ENCODE measurements at regions not wholly inside any gene's neighbourhood (a gene's known extent, or its start where the extent isn't known, plus 50 kb on each side); places are given as distances from the start of the nearest gene placed in this dataset.

DNA sequence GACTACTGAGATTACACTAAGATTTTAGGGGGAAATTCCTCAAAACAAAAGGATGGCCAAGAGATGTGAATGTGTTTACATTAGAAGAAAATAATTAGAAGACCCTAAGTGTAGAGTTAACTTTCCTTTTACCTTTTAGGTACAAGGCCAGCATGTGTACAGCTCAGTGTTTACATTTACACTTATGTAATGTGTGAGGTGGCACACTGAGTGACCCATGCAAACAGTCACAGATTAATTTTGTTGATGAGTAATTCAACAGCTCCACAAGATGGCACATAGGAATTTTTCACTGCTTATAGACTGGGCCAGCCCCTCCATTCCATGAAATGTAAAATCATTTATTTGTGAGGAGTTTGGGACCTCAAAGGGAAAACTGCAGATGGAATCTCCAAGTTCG is 90.1 kb upstream of the SLC12A2 start:
- H3K4me1 ChIP-seq (ENCODE audit: control insufficient read depth in 5 of 5, insufficient read depth in 5 of 5, low read length in 5 of 5), result peaks cover 0 to 6% (median 4%) of the 10 kb centered on the region in 5 donors
- H3K4me3 ChIP-seq (ENCODE audit: low read depth in 1 of 5, low read length in 5 of 5), result no peak overlapping the region
- H3K36me3 ChIP-seq (ENCODE audit: control insufficient read depth in 5 of 5, insufficient read depth in 5 of 5, low read length in 5 of 5), result no peaks in the 10 kb centered on the region
- H3K27ac ChIP-seq (ENCODE audit: low read depth, low read length), result no peak overlapping the region
- H3K9ac ChIP-seq (ENCODE audit: low read length in 5 of 5), result no peak overlapping the region
- H3K9me3 ChIP-seq (ENCODE audit: control insufficient read depth in 5 of 5, low read length in 5 of 5), result no peaks in the 10 kb centered on the region
- H3K27me3 ChIP-seq (ENCODE audit: control insufficient read depth in 5 of 5, insufficient read depth in 4 of 5, low read length in 5 of 5), result no peaks in the 10 kb centered on the region

DNA sequence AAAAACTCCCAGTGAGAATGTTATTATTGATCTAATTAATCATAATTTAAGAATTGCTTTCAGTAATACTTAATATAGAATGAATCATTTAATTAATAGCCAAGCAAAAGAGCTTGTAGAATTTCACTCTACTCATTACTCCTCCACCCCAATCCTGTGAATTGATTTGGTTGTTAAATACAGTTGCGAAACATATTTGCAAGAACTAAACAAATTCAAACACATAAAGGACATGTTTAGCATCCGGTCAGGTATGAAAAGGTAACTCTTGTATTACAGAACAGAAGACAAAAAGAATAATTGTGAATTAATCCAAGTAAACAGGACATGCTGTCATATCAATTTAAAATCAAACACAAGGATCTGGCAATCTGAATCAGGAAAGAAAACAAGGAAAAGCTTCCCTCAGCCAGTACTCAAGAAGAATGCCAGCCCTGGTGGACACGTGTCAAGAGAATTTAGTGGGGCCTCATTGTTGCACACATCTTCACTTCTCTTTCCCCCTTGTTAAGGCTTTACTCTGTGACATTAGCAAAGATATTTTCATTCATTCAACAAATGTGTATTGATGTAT is 89.4 kb upstream of the SLC12A2 start:
- no peak overlapping the region for H3K4me3 ChIP-seq (ENCODE audit: low read depth in 1 of 5, low read length in 5 of 5)
- H3K36me3 ChIP-seq (ENCODE audit: control insufficient read depth in 5 of 5, insufficient read depth in 5 of 5, low read length in 5 of 5), result no peaks in the 10 kb centered on the region
- H3K4me1 ChIP-seq (ENCODE audit: control insufficient read depth in 5 of 5, insufficient read depth in 5 of 5, low read length in 5 of 5), result peaks cover 0 to 6% (median 4%) of the 10 kb centered on the region in 5 donors
- no peaks in the 10 kb centered on the region for H3K27me3 ChIP-seq (ENCODE audit: control insufficient read depth in 5 of 5, insufficient read depth in 4 of 5, low read length in 5 of 5)
- H3K9me3 ChIP-seq (ENCODE audit: control insufficient read depth in 5 of 5, low read length in 5 of 5), result no peaks in the 10 kb centered on the region
- H3K27ac ChIP-seq (ENCODE audit: low read depth, low read length), result no peak overlapping the region
- H3K9ac ChIP-seq (ENCODE audit: low read length in 5 of 5), result no peak overlapping the region

DNA sequence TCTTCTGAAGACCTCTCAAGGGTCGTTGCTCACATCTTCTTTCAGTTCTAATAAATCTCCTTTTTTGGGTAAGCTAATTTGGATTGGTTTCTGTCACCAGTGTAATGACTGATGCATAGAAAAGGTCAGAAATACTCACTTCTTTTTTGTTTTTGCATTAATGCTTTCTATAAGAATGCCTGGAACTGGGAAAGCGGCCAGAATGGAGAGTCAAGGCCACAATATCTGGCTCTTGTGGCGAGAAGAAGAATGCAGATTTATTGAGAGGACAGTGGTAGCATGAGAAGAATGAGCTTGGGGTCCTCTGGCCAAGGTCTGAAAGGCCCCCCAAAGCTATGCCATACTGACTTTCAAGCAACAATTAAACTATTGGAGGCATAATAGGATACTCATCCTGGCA is 88.0 kb upstream of the SLC12A2 start:
- no peaks in the 10 kb centered on the region for H3K27me3 ChIP-seq (ENCODE audit: control insufficient read depth in 5 of 5, insufficient read depth in 4 of 5, low read length in 5 of 5)

GRCh38 chr5:127997201-127997704 is 86.3 kb upstream of the SLC12A2 start:
- H3K9ac ChIP-seq (ENCODE audit: low read length in 5 of 5), result no peak overlapping the region
- peaks cover 0 to 6% (median 4%) of the 10 kb centered on the region in 5 donors for H3K4me1 ChIP-seq (ENCODE audit: control insufficient read depth in 5 of 5, insufficient read depth in 5 of 5, low read length in 5 of 5)
- no peaks in the 10 kb centered on the region for H3K27me3 ChIP-seq (ENCODE audit: control insufficient read depth in 5 of 5, insufficient read depth in 4 of 5, low read length in 5 of 5)
- H3K36me3 ChIP-seq (ENCODE audit: control insufficient read depth in 5 of 5, insufficient read depth in 5 of 5, low read length in 5 of 5), result no peaks in the 10 kb centered on the region
- H3K9me3 ChIP-seq (ENCODE audit: control insufficient read depth in 5 of 5, low read length in 5 of 5), result no peaks in the 10 kb centered on the region
- H3K27ac ChIP-seq (ENCODE audit: low read depth, low read length), result no peak overlapping the region
- no peak overlapping the region for H3K4me3 ChIP-seq (ENCODE audit: low read depth in 1 of 5, low read length in 5 of 5)

More for the DNA sequence above, 88.0 kb upstream of the SLC12A2 start:
- no peak overlapping the region for H3K4me3 ChIP-seq (ENCODE audit: low read depth in 1 of 5, low read length in 5 of 5)
- no peak overlapping the region for H3K9ac ChIP-seq (ENCODE audit: low read length in 5 of 5)
- no peaks in the 10 kb centered on the region for H3K36me3 ChIP-seq (ENCODE audit: control insufficient read depth in 5 of 5, insufficient read depth in 5 of 5, low read length in 5 of 5)
- H3K4me1 ChIP-seq (ENCODE audit: control insufficient read depth in 5 of 5, insufficient read depth in 5 of 5, low read length in 5 of 5), result peaks cover 0 to 6% (median 4%) of the 10 kb centered on the region in 5 donors
- no peak overlapping the region for H3K27ac ChIP-seq (ENCODE audit: low read depth, low read length)
- H3K9me3 ChIP-seq (ENCODE audit: control insufficient read depth in 5 of 5, low read length in 5 of 5), result no peaks in the 10 kb centered on the region

DNA sequence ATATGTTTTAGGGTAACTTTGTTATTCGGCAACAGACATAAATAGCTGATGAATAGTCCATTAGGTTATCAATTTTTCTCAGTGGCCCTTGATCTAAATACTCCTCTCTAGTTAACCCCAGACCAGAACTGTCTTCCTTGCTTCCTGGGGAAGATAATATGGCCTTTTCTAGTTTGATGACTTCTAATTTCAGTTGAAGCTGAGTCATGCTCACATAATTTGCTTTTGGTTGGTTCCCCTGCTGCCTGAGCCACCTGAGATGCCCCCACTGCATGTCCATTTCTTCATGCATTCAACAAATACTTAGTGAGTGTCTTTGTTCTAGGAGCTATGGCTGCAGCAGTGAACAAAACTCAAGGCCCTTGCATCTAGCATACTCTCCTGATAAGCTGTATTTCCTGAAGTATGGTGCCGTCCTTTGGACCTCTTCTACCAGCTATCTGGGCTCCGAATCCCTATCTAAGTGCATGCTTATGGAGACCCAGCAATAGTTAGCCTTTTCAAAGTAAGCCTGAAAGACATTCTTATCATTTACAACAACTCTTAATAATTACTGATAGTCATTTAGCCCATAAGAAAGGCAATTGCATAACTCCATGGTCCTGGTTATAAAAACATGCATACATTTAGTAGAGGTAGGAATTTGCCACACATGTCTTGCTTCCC is 84.5 kb upstream of the SLC12A2 start:
- Histone ChIP-seq H3K27ac (ENCODE audit: low read depth, low read length) (no peak overlapping the region), H3K27me3 (ENCODE audit: control insufficient read depth in 5 of 5, insufficient read depth in 4 of 5, low read length in 5 of 5) (no peaks in the 10 kb centered on the region), H3K4me3 (ENCODE audit: low read depth in 1 of 5, low read length in 5 of 5) (no peak overlapping the region), H3K36me3 (ENCODE audit: control insufficient read depth in 5 of 5, insufficient read depth in 5 of 5, low read length in 5 of 5) (no peaks in the 10 kb centered on the region), H3K9ac (ENCODE audit: low read length in 5 of 5) (no peak overlapping the region), H3K9me3 (ENCODE audit: control insufficient read depth in 5 of 5, low read length in 5 of 5) (no peaks in the 10 kb centered on the region), H3K4me1 (ENCODE audit: control insufficient read depth in 5 of 5, insufficient read depth in 5 of 5, low read length in 5 of 5) (peaks cover 0 to 6% (median 4%) of the 10 kb centered on the region in 5 donors)

DNA sequence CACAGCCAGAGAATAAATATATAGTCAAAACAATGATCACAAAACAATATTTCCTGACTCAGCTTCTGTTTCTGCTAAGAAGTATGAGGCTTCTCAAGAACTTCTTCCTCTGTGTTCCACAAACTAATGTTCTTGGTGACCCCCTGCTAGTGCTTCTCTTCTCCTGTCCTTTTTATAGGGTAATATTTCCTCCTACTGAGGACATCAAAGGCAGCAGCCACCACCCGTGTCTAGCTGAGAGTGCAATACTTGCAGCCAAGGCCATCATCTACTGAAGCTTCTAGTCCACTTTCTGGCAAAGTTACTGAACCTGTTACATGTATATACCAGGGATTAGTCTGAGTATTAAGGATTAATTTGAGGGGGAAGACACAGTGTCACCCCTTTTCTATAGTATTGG is 83.7 kb upstream of the SLC12A2 start:
- Histone ChIP-seq H3K4me3 (ENCODE audit: low read depth in 1 of 5, low read length in 5 of 5) (no peak overlapping the region), H3K9ac (ENCODE audit: low read length in 5 of 5) (no peak overlapping the region), H3K36me3 (ENCODE audit: control insufficient read depth in 5 of 5, insufficient read depth in 5 of 5, low read length in 5 of 5) (no peaks in the 10 kb centered on the region), H3K9me3 (ENCODE audit: control insufficient read depth in 5 of 5, low read length in 5 of 5) (no peaks in the 10 kb centered on the region), H3K27me3 (ENCODE audit: control insufficient read depth in 5 of 5, insufficient read depth in 4 of 5, low read length in 5 of 5) (no peaks in the 10 kb centered on the region), H3K4me1 (ENCODE audit: control insufficient read depth in 5 of 5, insufficient read depth in 5 of 5, low read length in 5 of 5) (peaks cover 0 to 6% (median 4%) of the 10 kb centered on the region in 5 donors), H3K27ac (ENCODE audit: low read depth, low read length) (no peak overlapping the region)

- Histone ChIP-seq H3K4me3 (ENCODE audit: low read depth in 1 of 5, low read length in 5 of 5) (no peak overlapping the region), H3K9ac (ENCODE audit: low read length in 5 of 5) (no peak overlapping the region), H3K36me3 (ENCODE audit: control insufficient read depth in 5 of 5, insufficient read depth in 5 of 5, low read length in 5 of 5) (no peaks in the 10 kb centered on the region), H3K27ac (ENCODE audit: low read depth, low read length) (no peak overlapping the region), H3K9me3 (ENCODE audit: control insufficient read depth in 5 of 5, low read length in 5 of 5) (no peaks in the 10 kb centered on the region), H3K4me1 (ENCODE audit: control insufficient read depth in 5 of 5, insufficient read depth in 5 of 5, low read length in 5 of 5) (peaks cover 0 to 11% (median 3%) of the 10 kb centered on the region in 5 donors), H3K27me3 (ENCODE audit: control insufficient read depth in 5 of 5, insufficient read depth in 4 of 5, low read length in 5 of 5) (no peaks in the 10 kb centered on the region)
Measured at GRCh38 chr5:128002425-128002824, 81.1 kb upstream of the SLC12A2 start.

DNA sequence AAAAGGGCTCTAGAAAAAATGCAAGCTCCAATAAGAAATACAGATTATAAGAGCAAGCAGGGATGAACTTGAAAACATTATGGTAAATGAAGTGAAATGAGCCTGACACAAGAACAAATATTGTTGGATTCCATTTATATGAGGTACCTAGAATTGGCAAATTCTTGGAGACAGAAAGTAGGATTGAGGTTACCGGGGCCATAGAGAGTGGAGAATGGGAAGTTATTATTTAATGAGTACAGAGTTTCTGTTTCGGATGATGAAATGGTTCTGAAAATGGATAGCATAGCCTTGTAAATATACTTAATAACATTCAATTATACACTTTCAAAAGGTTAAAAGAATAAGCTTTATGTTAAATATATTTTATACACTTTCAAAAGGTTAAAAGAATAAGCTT is 75.6 kb upstream of the SLC12A2 start:
- no peaks in the 10 kb centered on the region for H3K9me3 ChIP-seq (ENCODE audit: control insufficient read depth in 5 of 5, low read length in 5 of 5)
- no peaks in the 10 kb centered on the region for H3K36me3 ChIP-seq (ENCODE audit: control insufficient read depth in 5 of 5, insufficient read depth in 5 of 5, low read length in 5 of 5)
- H3K9ac ChIP-seq (ENCODE audit: low read length in 5 of 5), result no peak overlapping the region
- H3K4me1 ChIP-seq (ENCODE audit: control insufficient read depth in 5 of 5, insufficient read depth in 5 of 5, low read length in 5 of 5), result peaks cover 0 to 16% (median 4%) of the 10 kb centered on the region in 5 donors
- H3K27ac ChIP-seq (ENCODE audit: low read depth, low read length), result peak overlapping the region; percentile 29
- no peaks in the 10 kb centered on the region for H3K27me3 ChIP-seq (ENCODE audit: control insufficient read depth in 5 of 5, insufficient read depth in 4 of 5, low read length in 5 of 5)
- H3K4me3 ChIP-seq (ENCODE audit: low read depth in 1 of 5, low read length in 5 of 5), result no peak overlapping the region

GRCh38 chr5:128009403-128009802 is 74.2 kb upstream of the SLC12A2 start:
- Histone ChIP-seq H3K4me1 (ENCODE audit: control insufficient read depth in 5 of 5, insufficient read depth in 5 of 5, low read length in 5 of 5) (peaks cover 0 to 16% (median 4%) of the 10 kb centered on the region in 5 donors), H3K9me3 (ENCODE audit: control insufficient read depth in 5 of 5, low read length in 5 of 5) (no peaks in the 10 kb centered on the region), H3K9ac (ENCODE audit: low read length in 5 of 5) (no peak overlapping the region), H3K27ac (ENCODE audit: low read depth, low read length) (no peak overlapping the region), H3K36me3 (ENCODE audit: control insufficient read depth in 5 of 5, insufficient read depth in 5 of 5, low read length in 5 of 5) (no peaks in the 10 kb centered on the region), H3K4me3 (ENCODE audit: low read depth in 1 of 5, low read length in 5 of 5) (no peak overlapping the region), H3K27me3 (ENCODE audit: control insufficient read depth in 5 of 5, insufficient read depth in 4 of 5, low read length in 5 of 5) (no peaks in the 10 kb centered on the region)

DNA sequence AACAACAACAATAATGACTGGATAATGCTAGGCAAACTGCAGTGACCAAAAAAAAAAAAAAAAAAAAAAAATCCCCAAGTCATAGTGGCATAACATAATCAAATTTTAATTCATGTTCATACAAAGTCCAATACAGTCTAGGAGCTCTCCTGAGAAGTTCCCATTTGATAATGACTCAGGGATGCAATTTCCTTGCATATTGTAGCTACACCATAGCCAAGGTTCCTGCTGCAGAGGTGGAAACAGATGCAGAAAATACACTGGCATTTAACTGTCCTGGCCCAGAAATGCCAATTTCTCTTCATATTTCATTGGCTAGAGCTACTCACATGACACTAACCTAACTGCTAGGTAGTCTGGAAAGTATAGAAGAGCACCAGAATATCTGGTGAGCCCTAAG is 72.2 kb upstream of the SLC12A2 start:
- H3K27ac ChIP-seq (ENCODE audit: low read depth, low read length), result no peak overlapping the region
- H3K36me3 ChIP-seq (ENCODE audit: control insufficient read depth in 5 of 5, insufficient read depth in 5 of 5, low read length in 5 of 5), result no peaks in the 10 kb centered on the region
- no peaks in the 10 kb centered on the region for H3K27me3 ChIP-seq (ENCODE audit: control insufficient read depth in 5 of 5, insufficient read depth in 4 of 5, low read length in 5 of 5)
- no peak overlapping the region for H3K9ac ChIP-seq (ENCODE audit: low read length in 5 of 5)
- no peak overlapping the region for H3K4me3 ChIP-seq (ENCODE audit: low read depth in 1 of 5, low read length in 5 of 5)
- H3K4me1 ChIP-seq (ENCODE audit: control insufficient read depth in 5 of 5, insufficient read depth in 5 of 5, low read length in 5 of 5), result peaks cover 0 to 16% (median 8%) of the 10 kb centered on the region in 5 donors
- no peaks in the 10 kb centered on the region for H3K9me3 ChIP-seq (ENCODE audit: control insufficient read depth in 5 of 5, low read length in 5 of 5)

Measured in subcutaneous abdominal adipose tissue (tissue), 5 donors.